ENCODE measurements at regions not wholly inside any gene's neighbourhood (a gene's known extent, or its start where the extent isn't known, plus 50 kb on each side); places are given as distances from the start of the nearest gene placed in this dataset.

- TF ChIP-seq ZBTB21 (CRISPR knock-in tag; IDR thresholded peaks at IDR 0.05): no peak
These were observed 1117.6 kb upstream of the SLC39A10 start (continued) for GRCh38 chr2:194539425-194539824.

- H2AFZ ChIP-seq (ENCODE audit: low read length): no peak overlapping the region
- intact Hi-C loops (cut with micrococcal nuclease; ENCODE audit: unreplicated experiment): no loop called here
- H3K4me3 ChIP-seq (replicated peaks in 1 of 3; ENCODE audit: insufficient read depth in 1 of 3, low read depth in 2 of 3, low read length in 3 of 3): no peak overlapping the region
- no peak for ATAC-seq
- POLR2A ChIA-PET: no interaction called here
- no peak for DNase-seq (ENCODE audit: low spot score)
- H3K9me3 ChIP-seq (ENCODE audit: low read length): no peaks in the 10 kb centered on the region
- no peaks in the 10 kb centered on the region for H3K79me2 ChIP-seq (ENCODE audit: insufficient read depth, low read length)
- CTCF ChIA-PET (ENCODE audit: low intra/inter-chr PET ratio, low total read pairs): no interaction called here
- H3K27me3 ChIP-seq (ENCODE audit: control insufficient read depth in 1 of 2, insufficient read depth in 2 of 2, low read length in 2 of 2): no peaks in the 10 kb centered on the region
- in situ Hi-C loops (cut with HindIII; ENCODE audit: extremely low pct_ligation_motif_present, low pct_unique_long_range_greater_than_20kb): no loop called here
- FAIRE-seq: no peak
- no peak overlapping the region for H3K4me2 ChIP-seq (ENCODE audit: low read depth, low read length)
- H4K20me1 ChIP-seq (ENCODE audit: insufficient read depth, low read length): no peaks in the 10 kb centered on the region
- no peak overlapping the region for H3K27ac ChIP-seq (ENCODE audit: extremely low read length, insufficient read depth, low read length)
- H3K4me1 ChIP-seq (ENCODE audit: insufficient read depth, low read length): no peaks in the 10 kb centered on the region
- no peak overlapping the region for H3K9ac ChIP-seq (ENCODE audit: insufficient read depth, low read depth, low read length)
- H3K36me3 ChIP-seq (replicated peaks in 1 of 2; ENCODE audit: control insufficient read depth in 1 of 2, insufficient read depth in 2 of 2, low read length in 2 of 2): no peaks in the 10 kb centered on the region
- no TSS peak for BruUV-seq (replicated peaks)
- TF ChIP-seq TBX3 (IDR thresholded peaks at IDR 0.05; ENCODE audit: borderline replicate concordance) (no peak), PAXIP1 (CRISPR knock-in tag; conservative IDR thresholded peaks at IDR 0.05) (no peak), ZNF616 (CRISPR knock-in tag; IDR thresholded peaks at IDR 0.05; ENCODE audit: low read depth) (no peak), ZNF687 (CRISPR knock-in tag; IDR thresholded peaks at IDR 0.05) (no peak), ZNF816 (CRISPR knock-in tag; IDR thresholded peaks at IDR 0.05; ENCODE audit: borderline replicate concordance) (no peak), NR2F1 (CRISPR knock-in tag; IDR thresholded peaks at IDR 0.05) (no peak)
- TF ChIP-seq, protein P1, sequence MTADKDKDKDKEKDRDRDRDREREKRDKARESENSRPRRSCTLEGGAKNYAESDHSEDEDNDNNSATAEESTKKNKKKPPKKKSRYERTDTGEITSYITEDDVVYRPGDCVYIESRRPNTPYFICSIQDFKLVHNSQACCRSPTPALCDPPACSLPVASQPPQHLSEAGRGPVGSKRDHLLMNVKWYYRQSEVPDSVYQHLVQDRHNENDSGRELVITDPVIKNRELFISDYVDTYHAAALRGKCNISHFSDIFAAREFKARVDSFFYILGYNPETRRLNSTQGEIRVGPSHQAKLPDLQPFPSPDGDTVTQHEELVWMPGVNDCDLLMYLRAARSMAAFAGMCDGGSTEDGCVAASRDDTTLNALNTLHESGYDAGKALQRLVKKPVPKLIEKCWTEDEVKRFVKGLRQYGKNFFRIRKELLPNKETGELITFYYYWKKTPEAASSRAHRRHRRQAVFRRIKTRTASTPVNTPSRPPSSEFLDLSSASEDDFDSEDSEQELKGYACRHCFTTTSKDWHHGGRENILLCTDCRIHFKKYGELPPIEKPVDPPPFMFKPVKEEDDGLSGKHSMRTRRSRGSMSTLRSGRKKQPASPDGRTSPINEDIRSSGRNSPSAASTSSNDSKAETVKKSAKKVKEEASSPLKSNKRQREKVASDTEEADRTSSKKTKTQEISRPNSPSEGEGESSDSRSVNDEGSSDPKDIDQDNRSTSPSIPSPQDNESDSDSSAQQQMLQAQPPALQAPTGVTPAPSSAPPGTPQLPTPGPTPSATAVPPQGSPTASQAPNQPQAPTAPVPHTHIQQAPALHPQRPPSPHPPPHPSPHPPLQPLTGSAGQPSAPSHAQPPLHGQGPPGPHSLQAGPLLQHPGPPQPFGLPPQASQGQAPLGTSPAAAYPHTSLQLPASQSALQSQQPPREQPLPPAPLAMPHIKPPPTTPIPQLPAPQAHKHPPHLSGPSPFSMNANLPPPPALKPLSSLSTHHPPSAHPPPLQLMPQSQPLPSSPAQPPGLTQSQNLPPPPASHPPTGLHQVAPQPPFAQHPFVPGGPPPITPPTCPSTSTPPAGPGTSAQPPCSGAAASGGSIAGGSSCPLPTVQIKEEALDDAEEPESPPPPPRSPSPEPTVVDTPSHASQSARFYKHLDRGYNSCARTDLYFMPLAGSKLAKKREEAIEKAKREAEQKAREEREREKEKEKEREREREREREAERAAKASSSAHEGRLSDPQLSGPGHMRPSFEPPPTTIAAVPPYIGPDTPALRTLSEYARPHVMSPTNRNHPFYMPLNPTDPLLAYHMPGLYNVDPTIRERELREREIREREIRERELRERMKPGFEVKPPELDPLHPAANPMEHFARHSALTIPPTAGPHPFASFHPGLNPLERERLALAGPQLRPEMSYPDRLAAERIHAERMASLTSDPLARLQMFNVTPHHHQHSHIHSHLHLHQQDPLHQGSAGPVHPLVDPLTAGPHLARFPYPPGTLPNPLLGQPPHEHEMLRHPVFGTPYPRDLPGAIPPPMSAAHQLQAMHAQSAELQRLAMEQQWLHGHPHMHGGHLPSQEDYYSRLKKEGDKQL (CRISPR knock-in tag; IDR thresholded peaks at IDR 0.05; ENCODE audit: low read depth): no peak
- TF ChIP-seq, protein P2, sequence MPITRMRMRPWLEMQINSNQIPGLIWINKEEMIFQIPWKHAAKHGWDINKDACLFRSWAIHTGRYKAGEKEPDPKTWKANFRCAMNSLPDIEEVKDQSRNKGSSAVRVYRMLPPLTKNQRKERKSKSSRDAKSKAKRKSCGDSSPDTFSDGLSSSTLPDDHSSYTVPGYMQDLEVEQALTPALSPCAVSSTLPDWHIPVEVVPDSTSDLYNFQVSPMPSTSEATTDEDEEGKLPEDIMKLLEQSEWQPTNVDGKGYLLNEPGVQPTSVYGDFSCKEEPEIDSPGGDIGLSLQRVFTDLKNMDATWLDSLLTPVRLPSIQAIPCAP (CRISPR knock-in tag; IDR thresholded peaks at IDR 0.05; ENCODE audit: low read depth): no peak
These were observed 1130.9 kb upstream of the SLC39A10 start for GRCh38 chr2:194526121-194526520.
